IMR-90 (cell line): ENCODE measurements at regions not wholly inside any gene's neighbourhood (a gene's known extent, or its start where the extent isn't known, plus 50 kb on each side); places are given as distances from the start of the nearest gene placed in this dataset.

ENCODE experiments used
- FOS ChIP-seq: fragments of 150-350 bp; IDR thresholded peaks from 2 replicates; pipeline ENCODE4 v1.6.1; 2016; ENCODE audit warnings: low read depth, low read length
- POLR2A ChIP-seq: IDR thresholded peaks from 2 replicates; pipeline ENCODE4 v1.6.1; 2012; ENCODE audit warnings: mild to moderate bottlenecking, low read depth, low read length
- TF ChIP-seq, protein P1 (sequence below): conservative IDR thresholded peaks from 2 replicates; pipeline ENCODE4 v1.5.1; 2012; ENCODE audit warnings: mild to moderate bottlenecking, low read depth, low read length, improper control_type of control experiment

DNA sequence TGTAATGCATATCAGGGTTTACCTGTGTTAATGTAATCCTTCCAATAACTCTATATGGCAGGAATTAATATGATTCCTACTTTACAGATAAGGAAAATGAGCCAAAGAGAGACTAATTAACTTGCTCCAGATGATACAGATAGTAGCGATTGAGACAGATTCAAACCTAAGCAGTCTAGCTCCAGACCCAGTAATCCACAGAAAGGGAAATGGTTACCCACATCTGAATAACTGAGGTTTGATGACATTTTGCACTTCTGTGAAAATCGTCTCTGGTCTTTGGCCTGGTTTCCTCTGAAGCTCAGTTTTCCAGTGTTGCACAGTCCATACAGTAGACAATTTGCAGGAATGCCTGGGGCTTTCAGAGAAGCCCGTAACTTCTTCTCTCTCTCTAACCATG is 177.1 kb upstream of the UMPS start:
- TF ChIP-seq FOS (no peak), POLR2A (no peak)
- TF ChIP-seq, protein P1, sequence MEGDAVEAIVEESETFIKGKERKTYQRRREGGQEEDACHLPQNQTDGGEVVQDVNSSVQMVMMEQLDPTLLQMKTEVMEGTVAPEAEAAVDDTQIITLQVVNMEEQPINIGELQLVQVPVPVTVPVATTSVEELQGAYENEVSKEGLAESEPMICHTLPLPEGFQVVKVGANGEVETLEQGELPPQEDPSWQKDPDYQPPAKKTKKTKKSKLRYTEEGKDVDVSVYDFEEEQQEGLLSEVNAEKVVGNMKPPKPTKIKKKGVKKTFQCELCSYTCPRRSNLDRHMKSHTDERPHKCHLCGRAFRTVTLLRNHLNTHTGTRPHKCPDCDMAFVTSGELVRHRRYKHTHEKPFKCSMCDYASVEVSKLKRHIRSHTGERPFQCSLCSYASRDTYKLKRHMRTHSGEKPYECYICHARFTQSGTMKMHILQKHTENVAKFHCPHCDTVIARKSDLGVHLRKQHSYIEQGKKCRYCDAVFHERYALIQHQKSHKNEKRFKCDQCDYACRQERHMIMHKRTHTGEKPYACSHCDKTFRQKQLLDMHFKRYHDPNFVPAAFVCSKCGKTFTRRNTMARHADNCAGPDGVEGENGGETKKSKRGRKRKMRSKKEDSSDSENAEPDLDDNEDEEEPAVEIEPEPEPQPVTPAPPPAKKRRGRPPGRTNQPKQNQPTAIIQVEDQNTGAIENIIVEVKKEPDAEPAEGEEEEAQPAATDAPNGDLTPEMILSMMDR: no peak
